ENCODE measurements at regions not wholly inside any gene's neighbourhood (a gene's known extent, or its start where the extent isn't known, plus 50 kb on each side); places are given as distances from the start of the nearest gene placed in this dataset.

DNA sequence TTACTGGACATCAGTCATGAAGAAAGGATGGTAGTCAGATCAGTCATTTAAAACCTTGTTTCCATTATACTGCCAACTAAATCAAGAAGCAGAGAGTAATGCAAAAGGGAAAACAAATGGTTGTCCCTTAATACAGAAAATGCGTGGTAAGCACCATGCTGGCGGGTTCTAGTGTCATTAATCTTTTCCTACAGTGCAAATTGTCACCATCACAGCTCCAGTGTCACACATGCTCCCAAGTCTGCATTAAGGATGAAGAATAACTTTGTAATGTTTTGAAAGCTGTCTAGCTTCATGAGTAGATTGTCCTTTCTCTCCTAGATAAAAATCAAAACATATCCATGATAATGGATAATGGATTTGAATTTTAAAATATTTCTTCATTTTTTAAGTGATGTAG is 735.6 kb downstream of the EPHA7 start:
- TF ChIP-seq, protein P1, sequence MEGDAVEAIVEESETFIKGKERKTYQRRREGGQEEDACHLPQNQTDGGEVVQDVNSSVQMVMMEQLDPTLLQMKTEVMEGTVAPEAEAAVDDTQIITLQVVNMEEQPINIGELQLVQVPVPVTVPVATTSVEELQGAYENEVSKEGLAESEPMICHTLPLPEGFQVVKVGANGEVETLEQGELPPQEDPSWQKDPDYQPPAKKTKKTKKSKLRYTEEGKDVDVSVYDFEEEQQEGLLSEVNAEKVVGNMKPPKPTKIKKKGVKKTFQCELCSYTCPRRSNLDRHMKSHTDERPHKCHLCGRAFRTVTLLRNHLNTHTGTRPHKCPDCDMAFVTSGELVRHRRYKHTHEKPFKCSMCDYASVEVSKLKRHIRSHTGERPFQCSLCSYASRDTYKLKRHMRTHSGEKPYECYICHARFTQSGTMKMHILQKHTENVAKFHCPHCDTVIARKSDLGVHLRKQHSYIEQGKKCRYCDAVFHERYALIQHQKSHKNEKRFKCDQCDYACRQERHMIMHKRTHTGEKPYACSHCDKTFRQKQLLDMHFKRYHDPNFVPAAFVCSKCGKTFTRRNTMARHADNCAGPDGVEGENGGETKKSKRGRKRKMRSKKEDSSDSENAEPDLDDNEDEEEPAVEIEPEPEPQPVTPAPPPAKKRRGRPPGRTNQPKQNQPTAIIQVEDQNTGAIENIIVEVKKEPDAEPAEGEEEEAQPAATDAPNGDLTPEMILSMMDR (conservative IDR thresholded peaks at IDR 0.05 in 1 of 2, IDR thresholded peaks at IDR 0.05 in 1 of 2; ENCODE audit: extremely low read depth in 1 of 2, insufficient read depth in 1 of 2, low read depth in 1 of 2, low read length in 2 of 2) = no peak
- TF ChIP-seq EZH2 (IDR thresholded peaks at IDR 0.05; ENCODE audit: borderline replicate concordance, low read length) = no peak

Data from mammary epithelial cell (primary cell).